ENCODE measurements at regions not wholly inside any gene's neighbourhood (a gene's known extent, or its start where the extent isn't known, plus 50 kb on each side); places are given as distances from the start of the nearest gene placed in this dataset.
"Not testable (repeated sequence)": the region's sequence is repeated elsewhere in the genome, so short reads cannot be mapped to it uniquely, and the experiment has no call there.

DNA sequence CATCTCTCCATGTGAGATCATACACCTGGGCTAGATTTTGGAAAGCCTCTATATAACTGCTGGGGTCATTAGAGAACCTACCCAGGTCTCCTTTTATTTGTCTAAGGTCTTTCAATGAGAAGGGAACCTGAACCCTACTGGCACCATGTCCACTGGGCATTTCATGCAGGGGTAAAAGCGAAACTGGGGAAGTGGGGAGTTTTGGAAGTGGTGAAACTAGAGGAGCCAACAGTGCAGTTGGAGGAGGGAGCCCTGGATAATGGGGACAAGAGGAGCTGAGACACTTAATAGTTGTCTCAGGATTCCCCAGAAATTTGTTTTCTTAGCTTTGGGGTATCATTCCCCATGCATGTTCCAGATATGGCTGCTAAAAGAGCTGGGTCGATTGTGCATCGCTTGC, 169.0 kb upstream of the NREP start:
- H3K27me3 ChIP-seq: no peaks in the 10 kb centered on the region
- peaks cover 0 to 11% (median 3%) of the 10 kb centered on the region in 4 donors for H3K4me1 ChIP-seq
- intact Hi-C loops (cut with DNase I; ENCODE audit: low total_unique reads): no loop called here
- TF ChIP-seq, protein P1, sequence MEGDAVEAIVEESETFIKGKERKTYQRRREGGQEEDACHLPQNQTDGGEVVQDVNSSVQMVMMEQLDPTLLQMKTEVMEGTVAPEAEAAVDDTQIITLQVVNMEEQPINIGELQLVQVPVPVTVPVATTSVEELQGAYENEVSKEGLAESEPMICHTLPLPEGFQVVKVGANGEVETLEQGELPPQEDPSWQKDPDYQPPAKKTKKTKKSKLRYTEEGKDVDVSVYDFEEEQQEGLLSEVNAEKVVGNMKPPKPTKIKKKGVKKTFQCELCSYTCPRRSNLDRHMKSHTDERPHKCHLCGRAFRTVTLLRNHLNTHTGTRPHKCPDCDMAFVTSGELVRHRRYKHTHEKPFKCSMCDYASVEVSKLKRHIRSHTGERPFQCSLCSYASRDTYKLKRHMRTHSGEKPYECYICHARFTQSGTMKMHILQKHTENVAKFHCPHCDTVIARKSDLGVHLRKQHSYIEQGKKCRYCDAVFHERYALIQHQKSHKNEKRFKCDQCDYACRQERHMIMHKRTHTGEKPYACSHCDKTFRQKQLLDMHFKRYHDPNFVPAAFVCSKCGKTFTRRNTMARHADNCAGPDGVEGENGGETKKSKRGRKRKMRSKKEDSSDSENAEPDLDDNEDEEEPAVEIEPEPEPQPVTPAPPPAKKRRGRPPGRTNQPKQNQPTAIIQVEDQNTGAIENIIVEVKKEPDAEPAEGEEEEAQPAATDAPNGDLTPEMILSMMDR (IDR thresholded peaks at IDR 0.05): no peak
- H3K9me3 ChIP-seq: no peaks in the 10 kb centered on the region
- no peak overlapping the region for H3K27ac ChIP-seq
- no peak overlapping the region for H3K4me3 ChIP-seq
- DNase-seq: no peak
- no peaks in the 10 kb centered on the region for H3K36me3 ChIP-seq

DNA sequence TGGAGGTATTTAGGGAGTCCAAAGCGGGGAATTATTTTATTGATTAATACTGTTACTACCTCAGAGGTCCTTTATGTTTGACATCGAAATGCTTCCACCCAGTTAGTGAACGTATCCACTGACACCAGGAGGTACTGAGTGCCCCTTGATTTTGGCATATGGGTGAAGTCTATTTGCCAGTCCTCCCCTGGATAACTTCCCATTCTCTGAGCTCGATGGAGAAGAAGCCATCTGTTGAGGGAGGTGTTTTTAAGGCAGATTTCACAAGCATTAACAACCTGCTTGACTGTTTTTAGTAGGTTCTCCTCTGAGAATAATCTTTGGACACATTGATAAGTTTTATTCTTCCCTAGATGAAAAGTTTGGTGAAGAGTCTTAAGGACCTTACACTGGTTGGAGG, 165.3 kb upstream of the NREP start:
- intact Hi-C loops (cut with DNase I; ENCODE audit: low total_unique reads): no loop called here
- TF ChIP-seq, protein P1 (IDR thresholded peaks at IDR 0.05): no peak
- H3K9me3 ChIP-seq: no peaks in the 10 kb centered on the region
- H3K27ac ChIP-seq: no peak overlapping the region
- no peaks in the 10 kb centered on the region for H3K36me3 ChIP-seq
- no peaks in the 10 kb centered on the region for H3K27me3 ChIP-seq
- no peak overlapping the region for H3K4me3 ChIP-seq
- no peaks in the 10 kb centered on the region for H3K4me1 ChIP-seq
- no peak for DNase-seq

DNA sequence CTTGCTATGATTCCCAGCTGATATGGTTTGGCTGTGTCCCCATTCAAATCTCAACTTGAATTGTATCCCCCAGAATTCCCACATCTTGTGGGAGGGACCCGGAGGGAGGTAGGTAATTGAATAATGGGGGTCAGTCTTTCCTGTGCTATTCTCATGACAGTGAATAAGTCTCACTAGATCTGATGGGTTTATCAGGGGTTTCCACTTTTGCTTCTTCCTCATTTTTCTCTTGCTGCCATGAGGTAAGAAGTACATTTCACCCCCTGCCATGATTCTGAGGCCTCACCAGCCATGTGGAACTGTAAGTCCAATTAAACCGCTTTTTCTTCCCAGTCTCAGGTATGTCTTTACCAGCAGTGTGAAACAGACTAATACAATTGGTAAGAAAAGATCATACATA, 164.7 kb upstream of the NREP start:
- H3K4me1 ChIP-seq; H3K4me3 ChIP-seq; intact Hi-C loops (cut with DNase I; ENCODE audit: low total_unique reads); DNase-seq; H3K36me3 ChIP-seq; H3K9me3 ChIP-seq; H3K27ac ChIP-seq; H3K27me3 ChIP-seq: not testable (repeated sequence)

DNA sequence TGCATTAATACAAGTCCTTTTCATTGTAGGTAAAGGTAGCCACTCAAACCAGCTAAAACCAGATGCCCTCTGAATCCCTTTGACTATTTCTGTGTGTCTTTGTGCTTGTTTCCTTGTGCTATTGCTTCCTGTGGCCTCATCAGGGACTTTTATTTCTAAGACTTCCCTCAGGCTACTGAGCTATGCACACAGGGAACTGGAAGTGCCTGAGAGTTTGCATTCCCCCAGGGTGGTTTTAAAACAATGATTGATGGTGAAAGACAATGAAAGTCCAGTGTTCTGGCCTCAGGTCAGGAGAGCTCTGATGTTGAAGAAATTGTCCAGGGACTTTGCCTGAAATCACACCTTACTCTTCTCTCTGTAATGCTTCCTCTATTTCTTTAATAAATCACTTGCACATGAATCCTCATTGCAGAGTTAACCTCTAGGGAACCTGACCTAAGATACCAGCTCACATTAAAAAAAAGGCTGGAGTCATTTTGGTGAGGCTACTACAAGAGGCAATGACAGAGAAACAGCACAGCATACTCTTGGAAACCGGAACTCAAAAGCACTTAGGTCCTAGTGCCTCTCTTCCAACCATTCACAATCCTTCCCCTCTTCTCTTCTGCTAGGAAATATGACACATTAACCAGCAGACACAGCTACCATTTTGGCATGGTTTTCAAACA, 158.1 kb upstream of the NREP start:
- Histone ChIP-seq H3K9me3 (no peaks in the 10 kb centered on the region), H3K4me1 (no peaks in the 10 kb centered on the region), H3K36me3 (no peaks in the 10 kb centered on the region), H3K4me3 (no peak overlapping the region), H3K27me3 (no peaks in the 10 kb centered on the region), H3K27ac (no peak overlapping the region)
- TF ChIP-seq, protein P1 (IDR thresholded peaks at IDR 0.05): no peak
- DNase-seq: no peak
- intact Hi-C loops (cut with DNase I; ENCODE audit: low total_unique reads): no loop called here

DNA sequence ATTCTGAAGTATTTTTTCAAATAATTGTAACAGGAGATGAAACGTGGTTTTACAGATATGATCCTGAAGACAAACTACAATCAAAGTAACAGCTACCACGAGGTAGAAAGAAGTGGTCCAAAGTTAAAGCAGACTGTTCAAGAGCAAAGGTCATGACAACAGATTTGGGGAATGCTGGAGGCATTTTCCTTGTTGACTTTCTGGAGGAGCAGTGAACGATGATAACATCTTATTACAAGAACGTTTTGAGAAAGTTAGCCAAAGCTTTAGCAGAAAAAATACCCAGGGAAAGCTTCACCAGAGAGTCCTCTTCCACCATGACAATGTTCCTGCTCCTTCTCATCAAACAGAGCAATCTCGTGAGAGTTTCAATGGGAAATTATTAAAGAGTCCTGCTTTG, 145.4 kb upstream of the NREP start:
- intact Hi-C loops (cut with DNase I; ENCODE audit: low total_unique reads): no loop called here
- H3K4me1 ChIP-seq: no peaks in the 10 kb centered on the region
- H3K9me3 ChIP-seq: peaks cover 0 to 4% (median 0%) of the 10 kb centered on the region in 3 donors
- TF ChIP-seq, protein P1 (IDR thresholded peaks at IDR 0.05): no peak
- no peaks in the 10 kb centered on the region for H3K27me3 ChIP-seq
- H3K27ac ChIP-seq: no peak overlapping the region
- no peak for DNase-seq
- no peak overlapping the region for H3K4me3 ChIP-seq
- H3K36me3 ChIP-seq: no peaks in the 10 kb centered on the region

DNA sequence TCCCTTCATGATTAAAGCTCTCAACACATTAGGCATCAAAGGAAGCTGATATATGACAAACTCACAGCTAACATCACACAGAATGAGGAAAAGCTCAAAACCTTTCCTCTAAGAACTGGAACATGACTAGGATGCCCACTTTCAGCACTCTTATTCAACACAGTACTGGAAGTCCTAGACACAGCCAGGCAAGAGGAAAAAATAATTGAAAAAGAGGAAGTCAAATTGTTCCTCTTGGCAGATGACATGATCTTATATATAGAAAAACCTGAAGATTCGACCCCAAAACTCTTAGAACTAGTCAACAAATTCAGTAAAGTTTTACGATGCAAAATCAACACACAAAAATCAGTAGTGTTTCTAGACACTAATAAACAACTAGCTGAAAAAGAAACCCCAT, 144.3 kb upstream of the NREP start:
- H3K27ac ChIP-seq: no peak overlapping the region
- TF ChIP-seq, protein P1 (IDR thresholded peaks at IDR 0.05): no peak
- no peaks in the 10 kb centered on the region for H3K27me3 ChIP-seq
- no peak for DNase-seq
- intact Hi-C loops (cut with DNase I; ENCODE audit: low total_unique reads): no loop called here
- H3K4me1 ChIP-seq: no peaks in the 10 kb centered on the region
- no peak overlapping the region for H3K4me3 ChIP-seq
- H3K36me3 ChIP-seq: no peaks in the 10 kb centered on the region
- peaks cover 0 to 4% (median 0%) of the 10 kb centered on the region in 3 donors for H3K9me3 ChIP-seq
